IMR-90 (cell line): ENCODE measurements at regions not wholly inside any gene's neighbourhood (a gene's known extent, or its start where the extent isn't known, plus 50 kb on each side); places are given as distances from the start of the nearest gene placed in this dataset.

Experiments used
- MAFK ChIP-seq: IDR thresholded peaks from 2 replicates; pipeline ENCODE4 v1.6.1; 2012; ENCODE audit warnings: low read depth, low read length, improper control_type of control experiment
- MXI1 ChIP-seq: IDR thresholded peaks from 2 replicates; pipeline ENCODE4 v1.6.1; 2012; ENCODE audit warnings: low read depth, mild to moderate bottlenecking, low read length, moderate library complexity, borderline replicate concordance
- NFE2L2 ChIP-seq: fragments of 150-350 bp; IDR thresholded peaks from 2 replicates; pipeline ENCODE4 v1.6.1; 2016; ENCODE audit warnings: low read depth, mild to moderate bottlenecking, low read length
- POLR2A ChIP-seq: IDR thresholded peaks from 2 replicates; pipeline ENCODE4 v1.6.1; 2012; ENCODE audit warnings: mild to moderate bottlenecking, low read depth, low read length
- RAD21 ChIP-seq: IDR thresholded peaks from 2 replicates; pipeline ENCODE4 v1.6.1; 2012; ENCODE audit warnings: low read length, improper control_type of control experiment
- RCOR1 ChIP-seq: IDR thresholded peaks from 2 replicates; pipeline ENCODE4 v1.6.1; 2012; ENCODE audit warnings: mild to moderate bottlenecking, low read length, improper control_type of control experiment; ENCODE audit not compliant: insufficient replicate concordance
- RFX5 ChIP-seq: IDR thresholded peaks from 2 replicates; pipeline ENCODE4 v1.8.0; 2012; ENCODE audit warnings: low read depth, mild to moderate bottlenecking, low read length, moderate library complexity
- SMC3 ChIP-seq: fragments of 150-350 bp; IDR thresholded peaks from 2 replicates; pipeline ENCODE4 v1.6.1; 2016; ENCODE audit warnings: low read depth, mild to moderate bottlenecking, antibody characterized with exemption, low read length, moderate library complexity
- USF2 ChIP-seq: fragments of 150-350 bp; IDR thresholded peaks from 2 replicates; pipeline ENCODE4 v1.6.1; 2017; ENCODE audit warnings: mild to moderate bottlenecking, antibody characterized with exemption, low read length, low read depth
- TF ChIP-seq, protein P1 (sequence below): conservative IDR thresholded peaks from 2 replicates; pipeline ENCODE4 v1.5.1; 2012; ENCODE audit warnings: mild to moderate bottlenecking, low read depth, low read length, improper control_type of control experiment

GRCh38 chr17:31736855-31737625, 122.0 kb downstream of the COPRS start:
- TF ChIP-seq, protein P1, sequence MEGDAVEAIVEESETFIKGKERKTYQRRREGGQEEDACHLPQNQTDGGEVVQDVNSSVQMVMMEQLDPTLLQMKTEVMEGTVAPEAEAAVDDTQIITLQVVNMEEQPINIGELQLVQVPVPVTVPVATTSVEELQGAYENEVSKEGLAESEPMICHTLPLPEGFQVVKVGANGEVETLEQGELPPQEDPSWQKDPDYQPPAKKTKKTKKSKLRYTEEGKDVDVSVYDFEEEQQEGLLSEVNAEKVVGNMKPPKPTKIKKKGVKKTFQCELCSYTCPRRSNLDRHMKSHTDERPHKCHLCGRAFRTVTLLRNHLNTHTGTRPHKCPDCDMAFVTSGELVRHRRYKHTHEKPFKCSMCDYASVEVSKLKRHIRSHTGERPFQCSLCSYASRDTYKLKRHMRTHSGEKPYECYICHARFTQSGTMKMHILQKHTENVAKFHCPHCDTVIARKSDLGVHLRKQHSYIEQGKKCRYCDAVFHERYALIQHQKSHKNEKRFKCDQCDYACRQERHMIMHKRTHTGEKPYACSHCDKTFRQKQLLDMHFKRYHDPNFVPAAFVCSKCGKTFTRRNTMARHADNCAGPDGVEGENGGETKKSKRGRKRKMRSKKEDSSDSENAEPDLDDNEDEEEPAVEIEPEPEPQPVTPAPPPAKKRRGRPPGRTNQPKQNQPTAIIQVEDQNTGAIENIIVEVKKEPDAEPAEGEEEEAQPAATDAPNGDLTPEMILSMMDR, result no peak
- no peak for TF ChIP-seq NFE2L2
- TF ChIP-seq POLR2A, result no peak
- no peak for TF ChIP-seq SMC3
- no peak for TF ChIP-seq RCOR1
- no peak for TF ChIP-seq RAD21
- TF ChIP-seq USF2, result no peak
- TF ChIP-seq MAFK, result no peak
- no peak for TF ChIP-seq RFX5
- no peak for TF ChIP-seq MXI1
